ENCODE measurements at regions not wholly inside any gene's neighbourhood (a gene's known extent, or its start where the extent isn't known, plus 50 kb on each side); places are given as distances from the start of the nearest gene placed in this dataset.

GRCh38 chr18:25604894-25605597, 253.1 kb upstream of the ZNF521 start:
- intact Hi-C loops (cut with micrococcal nuclease) = no loop called here
- Histone ChIP-seq H2BK5ac (ENCODE audit: low read depth, low read length, poor library complexity, severe bottlenecking) (no peak overlapping the region), H3K27me3 (ENCODE audit: control insufficient read depth, insufficient read depth, low read length) (peaks cover 18% of the 10 kb centered on the region), H3K9me3 (ENCODE audit: control insufficient read depth, insufficient read depth, low read length) (no peaks in the 10 kb centered on the region), H4K91ac (ENCODE audit: insufficient read depth, low read depth, low read length) (no peak overlapping the region), H2AK9ac (replicated peaks; ENCODE audit: low read depth, low read length, poor library complexity) (no peak overlapping the region), H3K9me1 (ENCODE audit: insufficient read depth, low read length) (no peaks in the 10 kb centered on the region), H3K36me3 (ENCODE audit: control insufficient read depth, insufficient read depth, low read length) (no peaks in the 10 kb centered on the region), H3K23ac (ENCODE audit: low read depth, low read length) (no peak overlapping the region), H4K8ac (ENCODE audit: low read depth in 2 of 2, low read length in 2 of 2) (no peak overlapping the region), H2BK120ac (ENCODE audit: low read depth, low read length) (no peak overlapping the region), H4K5ac (ENCODE audit: low read depth, low read length) (no peak overlapping the region), H3K4ac (ENCODE audit: low read depth, low read length) (no peak overlapping the region), H2AFZ (replicated peaks; ENCODE audit: low read length, poor library complexity) (no peak overlapping the region), H2BK15ac (ENCODE audit: low read depth, low read length) (no peak overlapping the region), H3K56ac (ENCODE audit: extremely low read depth, insufficient read depth, low read length) (no peak overlapping the region), H3K9ac (ENCODE audit: low read depth, low read length) (no peak overlapping the region), H4K20me1 (ENCODE audit: insufficient read depth, low read length) (no peaks in the 10 kb centered on the region), H2AK5ac (ENCODE audit: low read depth, low read length) (no peak overlapping the region), H3K14ac (replicated peaks; ENCODE audit: low read depth, low read length) (no peak overlapping the region), H3K4me1 (ENCODE audit: control insufficient read depth, insufficient read depth, low read length) (no peaks in the 10 kb centered on the region), H3K27ac (ENCODE audit: insufficient read depth, low read length) (no peak overlapping the region), H3K18ac (ENCODE audit: low read depth, low read length) (no peak overlapping the region), H3K4me2 (ENCODE audit: low read depth, low read length) (no peak overlapping the region), H3K79me1 (ENCODE audit: low read depth in 1 of 2, low read length in 2 of 2) (no peaks in the 10 kb centered on the region), H2BK20ac (ENCODE audit: low read depth, low read length) (no peak overlapping the region), H3K4me3 (ENCODE audit: insufficient read depth, low read depth, low read length) (no peak overlapping the region)
- in situ Hi-C loops (cut with MboI; ENCODE audit: low sequenced_read_pairs) = no loop called here
- dilution Hi-C loops (cut with HindIII; ENCODE audit: low sequenced_read_pairs, unreplicated experiment) = no loop called here
- CTCF ChIA-PET = no interaction called here
- DNase-seq (no peak), ATAC-seq (ENCODE audit: low read depth) (no peak)
- TF ChIP-seq RFX5 (IDR thresholded peaks at IDR 0.05; ENCODE audit: low read depth, low read length) (no peak), MAFK (IDR thresholded peaks at IDR 0.05; ENCODE audit: low read depth, low read length) (no peak), SMC3 (IDR thresholded peaks at IDR 0.05; ENCODE audit: low read depth, low read length) (no peak), BHLHE40 (IDR thresholded peaks at IDR 0.05; ENCODE audit: low read depth, low read length) (no peak), RCOR1 (IDR thresholded peaks at IDR 0.05; ENCODE audit: insufficient replicate concordance, low read length) (no peak), MXI1 (IDR thresholded peaks at IDR 0.05; ENCODE audit: borderline replicate concordance, low read depth, low read length) (no peak), MAZ (IDR thresholded peaks at IDR 0.05; ENCODE audit: borderline replicate concordance, low read depth, low read length) (no peak), RAD21 (IDR thresholded peaks at IDR 0.05; ENCODE audit: low read length) (no peak), CHD1 (IDR thresholded peaks at IDR 0.05; ENCODE audit: low read depth, low read length) (no peak), POLR2A (IDR thresholded peaks at IDR 0.05; ENCODE audit: low read depth, low read length) (no peak)
- TF ChIP-seq, protein P1, sequence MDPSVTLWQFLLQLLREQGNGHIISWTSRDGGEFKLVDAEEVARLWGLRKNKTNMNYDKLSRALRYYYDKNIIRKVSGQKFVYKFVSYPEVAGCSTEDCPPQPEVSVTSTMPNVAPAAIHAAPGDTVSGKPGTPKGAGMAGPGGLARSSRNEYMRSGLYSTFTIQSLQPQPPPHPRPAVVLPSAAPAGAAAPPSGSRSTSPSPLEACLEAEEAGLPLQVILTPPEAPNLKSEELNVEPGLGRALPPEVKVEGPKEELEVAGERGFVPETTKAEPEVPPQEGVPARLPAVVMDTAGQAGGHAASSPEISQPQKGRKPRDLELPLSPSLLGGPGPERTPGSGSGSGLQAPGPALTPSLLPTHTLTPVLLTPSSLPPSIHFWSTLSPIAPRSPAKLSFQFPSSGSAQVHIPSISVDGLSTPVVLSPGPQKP (IDR thresholded peaks at IDR 0.05; ENCODE audit: borderline replicate concordance, low read depth, low read length) = no peak
- POLR2A ChIA-PET (ENCODE audit: unreplicated experiment) = no interaction called here
- no TSS peak for BruUV-seq (replicated peaks)
- 79% methylated on average over 3 of the region's 15 CpGs; no CpG with 5 or more reads in 1 of the 2 experiments for WGBS, 2 experiments (ENCODE audit: extremely low coverage in 2 of 2, insufficient read length in 1 of 2)

All from IMR-90 (cell line).